ENCODE measurements at regions not wholly inside any gene's neighbourhood (a gene's known extent, or its start where the extent isn't known, plus 50 kb on each side); places are given as distances from the start of the nearest gene placed in this dataset.

- no peak for ATAC-seq
- no peak for DNase-seq (ENCODE audit: low spot score in 2 of 2)
- H3K36me3 Mint-ChIP-seq: no peaks in the 10 kb centered on the region
- H3K9me3 Mint-ChIP-seq: peaks cover 25 to 32% of the 10 kb centered on the region in 2 donors
- no peak overlapping the region for H3K27ac Mint-ChIP-seq
Observed at GRCh38 chr2:49240608-49241007, 86.3 kb upstream of the FSHR start.

GRCh38 chr2:49238604-49238960 is 84.3 kb upstream of the FSHR start:
- H3K36me3 Mint-ChIP-seq: no peaks in the 10 kb centered on the region
- H3K9me3 Mint-ChIP-seq: peaks cover 18 to 19% of the 10 kb centered on the region in 2 donors
- DNase-seq (ENCODE audit: low spot score in 2 of 2) (no peak), ATAC-seq (no peak)
- H3K27ac Mint-ChIP-seq: no peak overlapping the region

- no peak for ATAC-seq
- no peak for DNase-seq (ENCODE audit: low spot score in 2 of 2)
- no peaks in the 10 kb centered on the region for H3K36me3 Mint-ChIP-seq
- H3K9me3 Mint-ChIP-seq: peaks cover 14% of the 10 kb centered on the region in 2 donors
- no peak overlapping the region for H3K27ac Mint-ChIP-seq
Observed at GRCh38 chr2:49237867-49238603, 83.7 kb upstream of the FSHR start.

- ATAC-seq: no peak
Observed at GRCh38 chr2:49236316-49236715, 82.0 kb upstream of the FSHR start.

GRCh38 chr2:49226360-49226759 is 72.0 kb upstream of the FSHR start:
- no peak for ATAC-seq
- no peak for DNase-seq (ENCODE audit: low spot score in 2 of 2)
- peaks cover 0 to 4% of the 10 kb centered on the region in 2 donors for H3K36me3 Mint-ChIP-seq
- peaks cover 10 to 18% of the 10 kb centered on the region in 2 donors for H3K9me3 Mint-ChIP-seq
- no peak overlapping the region for H3K27ac Mint-ChIP-seq

More at GRCh38 chr2:49236316-49236715, 82.0 kb upstream of the FSHR start:
- no peak overlapping the region for H3K27ac Mint-ChIP-seq
- DNase-seq (ENCODE audit: low spot score in 2 of 2): no peak
- H3K9me3 Mint-ChIP-seq: peaks cover 18 to 20% of the 10 kb centered on the region in 2 donors
- H3K36me3 Mint-ChIP-seq: peaks cover 0 to 11% of the 10 kb centered on the region in 2 donors

- ATAC-seq: no peak
Observed at GRCh38 chr2:49225126-49225525, 70.8 kb upstream of the FSHR start.

GRCh38 chr2:49224426-49225010 is 70.2 kb upstream of the FSHR start:
- Mint-ChIP-seq H3K9me3 (peaks cover 5 to 15% of the 10 kb centered on the region in 2 donors), H3K36me3 (no peaks in the 10 kb centered on the region), H3K27ac (no peak overlapping the region)
- DNase-seq (ENCODE audit: low spot score in 2 of 2) (no peak), ATAC-seq (no peak)

More at GRCh38 chr2:49225126-49225525, 70.8 kb upstream of the FSHR start:
- Mint-ChIP-seq H3K36me3 (no peaks in the 10 kb centered on the region), H3K27ac (no peak overlapping the region), H3K9me3 (peaks cover 2 to 14% of the 10 kb centered on the region in 2 donors)
- no peak for DNase-seq (ENCODE audit: low spot score in 2 of 2)

GRCh38 chr2:49222975-49223528 is 68.7 kb upstream of the FSHR start:
- Mint-ChIP-seq H3K36me3 (no peaks in the 10 kb centered on the region), H3K27ac (no peak overlapping the region), H3K9me3 (peaks cover 12 to 23% of the 10 kb centered on the region in 2 donors)
- ATAC-seq: no peak
- no peak for DNase-seq (ENCODE audit: low spot score in 2 of 2)

GRCh38 chr2:49219741-49220140 is 65.4 kb upstream of the FSHR start:
- no peaks in the 10 kb centered on the region for H3K36me3 Mint-ChIP-seq
- no peak for ATAC-seq

GRCh38 chr2:49210191-49210590 is 55.9 kb upstream of the FSHR start:
- Mint-ChIP-seq H3K9me3 (peaks cover 12 to 18% of the 10 kb centered on the region in 2 donors), H3K36me3 (peaks cover 0 to 7% of the 10 kb centered on the region in 2 donors), H3K27ac (no peak overlapping the region)
- no peak for DNase-seq (ENCODE audit: low spot score in 2 of 2)
- ATAC-seq: no peak

More at GRCh38 chr2:49219741-49220140, 65.4 kb upstream of the FSHR start:
- no peak for DNase-seq (ENCODE audit: low spot score in 2 of 2)
- peaks cover 12% of the 10 kb centered on the region in 2 donors for H3K9me3 Mint-ChIP-seq
- no peak overlapping the region for H3K27ac Mint-ChIP-seq

GRCh38 chr2:49207204-49207603 is 52.9 kb upstream of the FSHR start:
- DNase-seq (ENCODE audit: low spot score in 2 of 2): no peak
- H3K27ac Mint-ChIP-seq: no peak overlapping the region
- H3K9me3 Mint-ChIP-seq: peaks cover 5 to 18% of the 10 kb centered on the region in 2 donors
- H3K36me3 Mint-ChIP-seq: peaks cover 0 to 13% of the 10 kb centered on the region in 2 donors
- no peak for ATAC-seq
